Coronary artery (tissue), 2 donors: ENCODE measurements at regions not wholly inside any gene's neighbourhood (a gene's known extent, or its start where the extent isn't known, plus 50 kb on each side); places are given as distances from the start of the nearest gene placed in this dataset.
A peak's percentile ranks its signal among the peaks of the same experiment; 100 is the strongest.

Experiments
- DNase-seq: peaks from one replicate; pipeline ENCODE4 v3.0.0-alpha.2; 2017; ENCODE audit warnings: low spot score
- H3K27ac ChIP-seq, 2 donors: fragments of 200-600 bp; sonication (generic); one replicate each; pipeline ENCODE4 v1.5.1; 2016 to 2019
- H3K4me3 ChIP-seq: fragments of 200-600 bp; sonication (generic); 2 replicates; pipeline ENCODE4 v1.5.1; 2016; ENCODE audit warnings: mild to moderate bottlenecking, moderate library complexity
- TF ChIP-seq, protein P1 (sequence below): fragments of 200-600 bp; sonication (generic); IDR thresholded peaks from one replicate; pipeline ENCODE4 v1.5.1; 2019; ENCODE audit warnings: antibody characterized with exemption

DNA sequence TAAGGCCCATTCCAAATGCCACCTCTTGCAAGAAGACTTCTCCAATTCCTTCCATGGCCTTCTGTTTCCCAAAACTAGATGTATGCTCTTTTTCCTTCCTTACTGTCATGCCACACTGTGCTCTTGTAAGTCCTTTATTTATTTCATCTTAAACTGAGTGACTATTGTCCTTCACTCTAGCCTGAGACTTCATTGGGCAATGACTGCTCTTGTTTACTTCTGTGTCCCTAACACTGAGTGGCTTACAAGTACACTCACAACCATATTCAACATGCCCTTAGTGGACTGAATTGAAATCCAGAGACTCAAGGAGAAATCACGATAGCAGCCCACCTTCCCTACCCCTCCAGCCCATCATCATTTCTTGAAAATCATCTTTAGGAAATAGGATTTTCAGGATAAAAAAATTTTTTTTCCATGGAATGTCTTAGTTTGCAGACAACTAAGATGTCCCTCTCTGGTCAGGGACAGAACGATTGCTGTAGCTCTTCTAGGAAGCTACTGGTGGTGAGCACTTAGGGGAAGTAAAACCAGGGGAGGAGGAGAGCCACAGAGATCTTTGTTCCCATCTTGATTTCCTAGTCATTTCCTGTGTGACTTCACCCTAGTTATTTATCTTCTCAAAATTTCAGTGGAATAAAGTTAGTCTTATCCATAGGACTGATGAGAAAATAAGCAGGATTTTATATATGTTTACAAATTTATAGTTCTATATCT lies 80.7 kb downstream of the CYRIA start:
- DNase-seq, result no peak
- TF ChIP-seq, protein P1, sequence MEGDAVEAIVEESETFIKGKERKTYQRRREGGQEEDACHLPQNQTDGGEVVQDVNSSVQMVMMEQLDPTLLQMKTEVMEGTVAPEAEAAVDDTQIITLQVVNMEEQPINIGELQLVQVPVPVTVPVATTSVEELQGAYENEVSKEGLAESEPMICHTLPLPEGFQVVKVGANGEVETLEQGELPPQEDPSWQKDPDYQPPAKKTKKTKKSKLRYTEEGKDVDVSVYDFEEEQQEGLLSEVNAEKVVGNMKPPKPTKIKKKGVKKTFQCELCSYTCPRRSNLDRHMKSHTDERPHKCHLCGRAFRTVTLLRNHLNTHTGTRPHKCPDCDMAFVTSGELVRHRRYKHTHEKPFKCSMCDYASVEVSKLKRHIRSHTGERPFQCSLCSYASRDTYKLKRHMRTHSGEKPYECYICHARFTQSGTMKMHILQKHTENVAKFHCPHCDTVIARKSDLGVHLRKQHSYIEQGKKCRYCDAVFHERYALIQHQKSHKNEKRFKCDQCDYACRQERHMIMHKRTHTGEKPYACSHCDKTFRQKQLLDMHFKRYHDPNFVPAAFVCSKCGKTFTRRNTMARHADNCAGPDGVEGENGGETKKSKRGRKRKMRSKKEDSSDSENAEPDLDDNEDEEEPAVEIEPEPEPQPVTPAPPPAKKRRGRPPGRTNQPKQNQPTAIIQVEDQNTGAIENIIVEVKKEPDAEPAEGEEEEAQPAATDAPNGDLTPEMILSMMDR, result no peak
- peak overlapping the region in 1 of 2 donors; percentile 11 for H3K27ac ChIP-seq

DNA sequence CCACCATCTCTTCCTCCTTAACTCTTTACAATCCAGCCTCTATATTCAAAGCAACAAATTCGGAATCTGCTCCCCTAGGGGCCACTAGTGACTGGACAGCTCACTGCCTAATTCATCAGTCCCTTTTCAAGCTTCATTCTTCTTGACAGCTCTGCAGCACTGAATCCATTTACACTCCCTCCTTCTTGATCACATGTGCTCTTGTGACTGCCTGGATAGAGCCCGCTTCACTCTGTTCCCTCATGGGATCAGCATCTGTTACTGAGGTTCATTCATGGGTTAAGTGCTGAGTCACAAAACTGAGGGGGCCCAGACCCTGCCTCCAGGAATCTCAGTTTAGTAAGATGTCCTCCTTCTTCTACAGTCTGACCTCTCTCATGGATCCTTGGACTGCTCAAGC lies 81.5 kb downstream of the CYRIA start:
- DNase-seq, result no peak
- TF ChIP-seq, protein P1, result no peak
- H3K27ac ChIP-seq, result no peak overlapping the region

More for the DNA sequence above, 80.7 kb downstream of the CYRIA start:
- H3K4me3 ChIP-seq, result no peak overlapping the region

DNA sequence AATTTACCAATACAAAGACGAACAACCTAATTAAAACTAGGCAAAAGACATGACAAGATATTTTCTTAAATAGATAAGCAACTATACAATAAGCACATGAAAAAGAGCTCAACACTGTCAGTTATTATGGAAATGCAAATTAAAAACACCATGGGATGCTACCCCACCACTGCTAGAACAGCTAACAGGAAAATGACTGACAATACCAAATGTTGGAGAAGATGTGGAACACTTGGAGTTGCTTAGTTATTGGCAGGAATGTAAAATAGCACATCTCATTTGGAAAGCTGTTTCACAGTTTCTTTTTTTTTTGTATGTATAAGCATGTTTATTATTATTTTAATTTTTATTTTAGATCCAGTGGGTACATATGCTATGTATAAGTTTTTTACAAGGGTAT lies 84.4 kb downstream of the CYRIA start:
- TF ChIP-seq, protein P1, result no peak
- no peak overlapping the region for H3K4me3 ChIP-seq
- no peak for DNase-seq
- no peak overlapping the region for H3K27ac ChIP-seq

More for the DNA sequence above, 81.5 kb downstream of the CYRIA start:
- H3K4me3 ChIP-seq, result no peak overlapping the region

DNA sequence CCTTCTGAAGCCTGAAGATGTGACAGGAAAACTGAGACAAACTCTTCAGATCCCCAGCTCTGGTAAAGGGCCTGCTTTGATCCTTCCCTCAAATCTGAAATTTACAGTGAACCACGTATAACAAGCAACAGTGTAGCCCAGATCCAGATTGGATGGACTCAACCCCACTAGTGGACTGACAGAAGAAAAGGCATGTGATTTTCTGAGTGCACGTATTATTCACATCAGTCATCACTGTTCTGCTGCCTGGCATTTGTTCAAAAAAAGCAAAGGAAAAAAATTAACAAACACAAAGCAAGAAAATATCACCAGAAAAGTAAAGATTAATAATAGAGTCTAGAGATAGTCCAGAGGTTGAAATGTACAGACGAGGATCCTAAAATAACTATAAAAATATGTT lies 87.6 kb downstream of the CYRIA start:
- TF ChIP-seq, protein P1, result no peak
- Histone ChIP-seq H3K4me3 (no peak overlapping the region), H3K27ac (no peak overlapping the region)
- DNase-seq, result no peak

DNA sequence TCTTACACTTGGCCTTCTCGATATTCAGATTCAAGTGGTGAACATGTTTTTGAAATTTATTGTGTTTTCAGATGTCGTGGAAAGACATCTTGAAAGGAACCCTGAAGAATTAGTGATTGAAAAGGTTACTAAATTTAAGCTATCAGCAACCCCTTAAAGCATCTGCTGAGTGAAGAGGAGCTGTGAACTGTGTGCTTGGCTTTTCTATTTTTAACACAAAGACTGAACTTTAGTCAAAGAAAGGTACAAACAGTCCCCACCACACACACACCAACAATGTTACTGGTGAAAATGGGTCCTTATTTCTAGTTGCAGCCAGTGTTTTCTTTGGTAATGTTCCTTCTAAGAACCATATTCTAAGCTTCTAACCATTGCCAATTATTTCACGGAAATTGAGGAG lies 95.1 kb downstream of the CYRIA start:
- TF ChIP-seq, protein P1, result no peak
- DNase-seq, result no peak
- H3K4me3 ChIP-seq, result no peak overlapping the region
- no peak overlapping the region for H3K27ac ChIP-seq

DNA sequence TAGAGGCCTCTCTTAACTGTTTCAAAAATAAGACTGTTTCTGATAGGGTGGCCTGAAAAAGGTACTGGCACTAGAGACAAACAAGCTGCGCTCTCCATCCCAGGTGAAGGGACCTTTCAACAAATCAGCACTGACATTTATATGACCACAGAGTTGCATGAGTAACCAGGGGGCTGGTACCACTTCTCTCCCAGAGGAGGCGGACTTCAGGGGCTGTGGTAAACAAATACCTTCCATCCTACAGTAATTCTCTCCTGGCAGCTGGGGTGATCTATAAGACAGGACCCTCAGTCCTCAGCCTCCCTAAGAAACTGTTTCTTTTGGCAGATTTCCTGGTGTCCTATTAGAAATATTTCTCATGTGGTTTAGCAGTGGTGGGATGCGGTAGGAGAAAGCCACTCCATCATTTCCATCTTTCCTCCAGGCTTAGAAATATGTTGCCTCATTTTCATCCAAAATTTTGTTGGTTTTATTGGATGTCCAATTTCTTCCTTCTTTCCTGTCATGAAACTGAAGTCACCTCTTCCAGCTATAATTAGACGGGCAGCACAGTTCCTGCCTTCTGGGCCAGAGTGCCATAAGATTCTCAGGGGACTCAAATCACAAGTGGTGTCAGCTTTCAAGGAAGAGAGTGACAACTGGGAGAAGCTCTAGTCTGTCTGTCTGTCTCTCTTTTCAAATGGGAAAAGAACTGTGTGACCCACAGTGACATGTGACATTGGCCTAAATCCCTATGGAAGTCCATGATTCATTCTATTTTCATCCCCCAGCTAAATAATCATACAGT lies 96.4 kb downstream of the CYRIA start:
- no peak overlapping the region for H3K4me3 ChIP-seq
- H3K27ac ChIP-seq, result no peak overlapping the region
- DNase-seq, result no peak
- TF ChIP-seq, protein P1, result no peak
